Astrocyte of the spinal cord (primary cell): ENCODE measurements at regions not wholly inside any gene's neighbourhood (a gene's known extent, or its start where the extent isn't known, plus 50 kb on each side); places are given as distances from the start of the nearest gene placed in this dataset.

Source experiments
- DNase-seq: peaks from one replicate; pipeline ENCODE4 v3.0.0; 2011; ENCODE audit warnings: low read depth, low spot score
- H3K4me3 ChIP-seq: 2 replicates; pipeline ENCODE4 v1.5.1; 2011; ENCODE audit warnings: low read depth, mild to moderate bottlenecking, low read length, moderate library complexity
- in situ Hi-C: cut with HindIII; loops from 2 replicates; pipeline ENCODE4 v1.10.0; 2017; ENCODE audit warnings: low sequenced_read_pairs
- TF ChIP-seq, protein P1 (sequence below): IDR thresholded peaks from 2 replicates; pipeline ENCODE4 v1.5.1; 2012; ENCODE audit warnings: low read depth, mild to moderate bottlenecking, low read length, inconsistent platforms

DNA sequence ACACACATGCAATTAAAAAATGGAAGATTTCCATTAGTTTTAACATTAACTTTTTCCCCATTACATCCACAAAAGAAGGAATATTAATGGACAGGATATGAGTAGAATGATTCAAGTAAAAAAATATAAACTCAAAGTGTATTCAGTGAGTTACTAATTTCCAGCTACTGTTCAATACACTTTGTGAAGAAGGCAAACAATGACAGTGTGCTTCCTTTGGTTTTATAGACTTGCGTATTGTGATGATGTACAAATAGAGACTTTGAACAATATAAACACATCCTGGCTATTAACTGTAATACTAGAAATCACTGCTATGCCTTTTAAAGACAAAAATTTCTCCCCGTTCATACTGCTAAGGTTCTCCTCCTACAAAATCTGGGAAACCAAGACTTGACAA is 171.4 kb downstream of the ASB9 start:
- TF ChIP-seq, protein P1, sequence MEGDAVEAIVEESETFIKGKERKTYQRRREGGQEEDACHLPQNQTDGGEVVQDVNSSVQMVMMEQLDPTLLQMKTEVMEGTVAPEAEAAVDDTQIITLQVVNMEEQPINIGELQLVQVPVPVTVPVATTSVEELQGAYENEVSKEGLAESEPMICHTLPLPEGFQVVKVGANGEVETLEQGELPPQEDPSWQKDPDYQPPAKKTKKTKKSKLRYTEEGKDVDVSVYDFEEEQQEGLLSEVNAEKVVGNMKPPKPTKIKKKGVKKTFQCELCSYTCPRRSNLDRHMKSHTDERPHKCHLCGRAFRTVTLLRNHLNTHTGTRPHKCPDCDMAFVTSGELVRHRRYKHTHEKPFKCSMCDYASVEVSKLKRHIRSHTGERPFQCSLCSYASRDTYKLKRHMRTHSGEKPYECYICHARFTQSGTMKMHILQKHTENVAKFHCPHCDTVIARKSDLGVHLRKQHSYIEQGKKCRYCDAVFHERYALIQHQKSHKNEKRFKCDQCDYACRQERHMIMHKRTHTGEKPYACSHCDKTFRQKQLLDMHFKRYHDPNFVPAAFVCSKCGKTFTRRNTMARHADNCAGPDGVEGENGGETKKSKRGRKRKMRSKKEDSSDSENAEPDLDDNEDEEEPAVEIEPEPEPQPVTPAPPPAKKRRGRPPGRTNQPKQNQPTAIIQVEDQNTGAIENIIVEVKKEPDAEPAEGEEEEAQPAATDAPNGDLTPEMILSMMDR: no peak
- DNase-seq: no peak
- in situ Hi-C loops: no loop called here
- H3K4me3 ChIP-seq: no peak overlapping the region

GRCh38 chrX:15087747-15088146 is 182.1 kb downstream of the ASB9 start:
- in situ Hi-C loops: no loop called here
- no peak for DNase-seq
- no peak overlapping the region for H3K4me3 ChIP-seq
- TF ChIP-seq, protein P1: no peak

- TF ChIP-seq, protein P1: no peak
- DNase-seq: no peak
- in situ Hi-C loops: no loop called here
- no peak overlapping the region for H3K4me3 ChIP-seq
Measured at GRCh38 chrX:15073313-15073712, 196.6 kb downstream of the ASB9 start.

GRCh38 chrX:15072880-15073279 is 197.0 kb downstream of the ASB9 start:
- H3K4me3 ChIP-seq: no peak overlapping the region
- TF ChIP-seq, protein P1: no peak
- DNase-seq: no peak
- in situ Hi-C loops: no loop called here

GRCh38 chrX:15072259-15072658 is 197.6 kb downstream of the ASB9 start:
- DNase-seq: no peak
- no peak overlapping the region for H3K4me3 ChIP-seq
- TF ChIP-seq, protein P1: no peak
- in situ Hi-C loops: no loop called here

- in situ Hi-C loops: no loop called here
- DNase-seq: no peak
- TF ChIP-seq, protein P1: peak; percentile 13
- H3K4me3 ChIP-seq: no peak overlapping the region
Measured at GRCh38 chrX:15059474-15059873, 186.3 kb downstream of the MOSPD2 start.

DNA sequence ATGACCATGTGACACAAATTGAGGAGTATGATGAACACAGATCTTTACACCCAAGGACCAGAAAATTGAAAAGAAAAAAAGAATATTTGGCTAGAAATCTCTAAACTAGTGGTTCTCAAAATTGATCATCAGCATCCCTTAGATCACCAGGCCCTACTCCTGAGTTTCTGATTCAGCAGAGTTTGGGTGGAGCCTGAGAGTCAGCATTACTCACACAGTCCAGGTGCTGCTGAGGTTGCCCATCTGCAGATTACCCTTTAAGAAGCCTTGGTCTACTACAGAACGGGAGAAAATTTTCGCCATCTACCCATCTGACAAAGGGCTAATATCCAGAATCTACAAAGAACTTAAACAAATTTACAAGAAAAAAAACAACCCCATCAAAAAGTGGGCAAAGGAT is 182.8 kb downstream of the MOSPD2 start:
- in situ Hi-C loops: no loop called here
- DNase-seq: no peak
- TF ChIP-seq, protein P1: no peak
- H3K4me3 ChIP-seq: no peak overlapping the region
